HEK293 (cell line): ENCODE measurements at regions not wholly inside any gene's neighbourhood (a gene's known extent, or its start where the extent isn't known, plus 50 kb on each side); places are given as distances from the start of the nearest gene placed in this dataset.

ENCODE experiments used
- CTCF ChIA-PET: fragments of 350-600 bp; formaldehyde crosslinking; extraction: SDS; loops from one replicate; lab custom pipeline; 2021; ENCODE audit warnings: antibody characterized with exemption; lab: Yijun Ruan, JAX
- POLR2A ChIA-PET: fragments of 300-600 bp; formaldehyde crosslinking; extraction: SDS; loops from one replicate; lab custom pipeline; 2020; ENCODE audit warnings: antibody characterized with exemption, inconsistent platforms; lab: Yijun Ruan, JAX
- H3K27ac ChIP-seq: fragments of 200-500 bp; sonication (Bioruptor generic); 2 replicates; pipeline ENCODE4 v1.5.1; 2014; ENCODE audit warnings: low read depth, low read length, control low read depth, inconsistent platforms; ENCODE audit errors: extremely low read depth
- H3K36me3 ChIP-seq, 2 experiments: fragments of 200-500 bp in 1 of 2; sonication (Bioruptor generic) in 1 of 2; 1 replicate in 1 of 2; 2 replicates in 1 of 2; pipeline ENCODE4 v1.5.1; 2014 to 2017; ENCODE audit warnings: inconsistent platforms in 2 of 2, low read length in 2 of 2; ENCODE audit not compliant: control insufficient read depth in 2 of 2, insufficient read depth in 1 of 2
- H3K4me1 ChIP-seq: fragments of 200-500 bp; sonication (Bioruptor generic); 2 replicates; pipeline ENCODE4 v1.5.1; 2014; ENCODE audit warnings: mild to moderate bottlenecking, low read length, inconsistent platforms; ENCODE audit not compliant: control insufficient read depth, insufficient read depth
- H3K4me3 ChIP-seq: 2 replicates; pipeline ENCODE4 v1.5.1; 2011; ENCODE audit warnings: low read depth, mild to moderate bottlenecking, control low read depth, low read length, moderate library complexity
- H3K9me3 ChIP-seq: fragments of 200-500 bp; sonication (Bioruptor generic); 2 replicates; pipeline ENCODE4 v1.5.1; 2014; ENCODE audit warnings: low read depth, low read length, inconsistent platforms; ENCODE audit not compliant: control insufficient read depth, insufficient read depth
- BCL6B ChIP-seq: fragments of 450-650 bp; formaldehyde crosslinking; IDR thresholded peaks from 2 replicates; pipeline ENCODE4 v1.5.1; 2017; ENCODE audit warnings: missing biosample characterization, missing genetic modification characterization
- GLI4 ChIP-seq: fragments of 450-650 bp; formaldehyde crosslinking; IDR thresholded peaks from 2 replicates; pipeline ENCODE4 v1.5.1; 2016; ENCODE audit warnings: missing biosample characterization, missing genetic modification characterization
- HOXD13 ChIP-seq: sonication (generic); formaldehyde crosslinking; IDR thresholded peaks from 2 replicates; pipeline ENCODE4 v1.8.0; 2022; ENCODE audit warnings: missing genetic modification reagents, borderline replicate concordance
- PRDM10 ChIP-seq: fragments of 450-650 bp; formaldehyde crosslinking; IDR thresholded peaks from 2 replicates; pipeline ENCODE4 v1.5.1; 2016; ENCODE audit warnings: missing biosample characterization, missing genetic modification characterization
- RBAK ChIP-seq: fragments of 450-650 bp; formaldehyde crosslinking; IDR thresholded peaks from 2 replicates; pipeline ENCODE4 v1.5.1; 2016; ENCODE audit warnings: missing biosample characterization, missing genetic modification characterization
- SP3 ChIP-seq: fragments of 450-650 bp; formaldehyde crosslinking; IDR thresholded peaks from 2 replicates; pipeline ENCODE4 v1.5.1; 2016; ENCODE audit warnings: missing biosample characterization, missing genetic modification characterization
- ZNF133 ChIP-seq: fragments of 450-650 bp; formaldehyde crosslinking; IDR thresholded peaks from 2 replicates; pipeline ENCODE4 v1.5.1; 2016; ENCODE audit warnings: missing biosample characterization, missing genetic modification characterization
- ZNF138 ChIP-seq: fragments of 450-650 bp; formaldehyde crosslinking; IDR thresholded peaks from 2 replicates; pipeline ENCODE4 v1.5.1; 2016; ENCODE audit warnings: missing biosample characterization, missing genetic modification characterization, borderline replicate concordance
- ZNF140 ChIP-seq: fragments of 450-650 bp; formaldehyde crosslinking; IDR thresholded peaks from 2 replicates; pipeline ENCODE4 v1.5.1; 2016; ENCODE audit warnings: missing biosample characterization, missing genetic modification characterization
- ZNF157 ChIP-seq: fragments of 450-650 bp; formaldehyde crosslinking; IDR thresholded peaks from 2 replicates; pipeline ENCODE4 v1.5.1; 2016; ENCODE audit warnings: missing biosample characterization, missing genetic modification characterization
- ZNF169 ChIP-seq: fragments of 450-650 bp; formaldehyde crosslinking; IDR thresholded peaks from 2 replicates; pipeline ENCODE4 v1.5.1; 2016; ENCODE audit warnings: missing biosample characterization, missing genetic modification characterization
- ZNF175 ChIP-seq: fragments of 450-650 bp; formaldehyde crosslinking; IDR thresholded peaks from 2 replicates; pipeline ENCODE4 v1.5.1; 2016; ENCODE audit warnings: missing biosample characterization, missing genetic modification characterization
- ZNF211 ChIP-seq: fragments of 450-650 bp; formaldehyde crosslinking; IDR thresholded peaks from 2 replicates; pipeline ENCODE4 v1.5.1; 2016; ENCODE audit warnings: low read depth, missing biosample characterization, missing genetic modification characterization
- ZNF221 ChIP-seq: fragments of 450-650 bp; formaldehyde crosslinking; IDR thresholded peaks from 2 replicates; pipeline ENCODE4 v1.5.1; 2017; ENCODE audit warnings: missing biosample characterization, missing genetic modification characterization, borderline replicate concordance
- ZNF223 ChIP-seq: fragments of 450-650 bp; formaldehyde crosslinking; IDR thresholded peaks from 2 replicates; pipeline ENCODE4 v1.5.1; 2016; ENCODE audit warnings: missing biosample characterization, missing genetic modification characterization
- ZNF266 ChIP-seq: fragments of 450-650 bp; formaldehyde crosslinking; IDR thresholded peaks from 2 replicates; pipeline ENCODE4 v1.5.1; 2016; ENCODE audit warnings: missing biosample characterization, missing genetic modification characterization, low read depth
- ZNF394 ChIP-seq: fragments of 450-650 bp; formaldehyde crosslinking; IDR thresholded peaks from 2 replicates; pipeline ENCODE4 v1.5.1; 2016; ENCODE audit warnings: missing biosample characterization, missing genetic modification characterization, mild to moderate bottlenecking, moderate library complexity, borderline replicate concordance
- ZNF521 ChIP-seq: fragments of 450-650 bp; formaldehyde crosslinking; IDR thresholded peaks from 2 replicates; pipeline ENCODE4 v1.5.1; 2017; ENCODE audit warnings: missing biosample characterization, mild to moderate bottlenecking, missing genetic modification characterization
- ZNF558 ChIP-seq: fragments of 450-650 bp; formaldehyde crosslinking; IDR thresholded peaks from 2 replicates; pipeline ENCODE4 v1.5.1; 2016; ENCODE audit warnings: missing biosample characterization, missing genetic modification characterization
- ZNF621 ChIP-seq: fragments of 450-650 bp; formaldehyde crosslinking; IDR thresholded peaks from 2 replicates; pipeline ENCODE4 v1.5.1; 2017; ENCODE audit warnings: missing biosample characterization, missing genetic modification characterization
- ZNF639 ChIP-seq: fragments of 450-650 bp; formaldehyde crosslinking; IDR thresholded peaks from 2 replicates; pipeline ENCODE4 v1.5.1; 2016; ENCODE audit warnings: missing biosample characterization, missing genetic modification characterization
- ZNF654 ChIP-seq: fragments of 450-650 bp; formaldehyde crosslinking; IDR thresholded peaks from 2 replicates; pipeline ENCODE4 v1.5.1; 2016; ENCODE audit warnings: low read depth, missing biosample characterization, missing genetic modification characterization
- ZNF747 ChIP-seq: fragments of 450-650 bp; formaldehyde crosslinking; IDR thresholded peaks from 2 replicates; pipeline ENCODE4 v1.5.1; 2016; ENCODE audit warnings: missing biosample characterization, missing genetic modification characterization
- ZNF776 ChIP-seq: fragments of 450-650 bp; formaldehyde crosslinking; IDR thresholded peaks from 2 replicates; pipeline ENCODE4 v1.5.0; 2017; ENCODE audit warnings: missing biosample characterization, missing genetic modification characterization, borderline replicate concordance
- ZNF830 ChIP-seq: fragments of 450-650 bp; IDR thresholded peaks from 2 replicates; pipeline ENCODE4 v1.5.0; 2018; ENCODE audit warnings: missing biosample characterization, missing genetic modification characterization, low read depth, mild to moderate bottlenecking, moderate library complexity
- ZSCAN5A ChIP-seq: fragments of 450-650 bp; formaldehyde crosslinking; IDR thresholded peaks from 2 replicates; pipeline ENCODE4 v1.5.1; 2016; ENCODE audit warnings: missing biosample characterization, missing genetic modification characterization

GRCh38 chr4:183772361-183772760 lies 113.3 kb downstream of the TRAPPC11 start:
- ChIA-PET POLR2A (no interaction called here), CTCF (no interaction called here)
- H3K4me3 ChIP-seq, result no peak overlapping the region
- TF ChIP-seq ZNF223 (no peak), ZNF157 (tag by site-specific recombination) (no peak), ZNF133 (tag by site-specific recombination) (no peak), ZNF639 (tag by site-specific recombination) (no peak), ZNF621 (no peak), ZNF521 (tag by site-specific recombination) (no peak), RBAK (tag by site-specific recombination) (no peak), ZNF266 (tag by site-specific recombination) (no peak), ZNF169 (tag by site-specific recombination) (no peak), ZNF138 (tag by site-specific recombination) (no peak), ZNF221 (tag by site-specific recombination) (no peak), GLI4 (tag by site-specific recombination) (no peak), ZNF175 (tag by site-specific recombination) (no peak), HOXD13 (CRISPR knock-in tag) (no peak), ZNF211 (tag by site-specific recombination) (no peak), BCL6B (tag by site-specific recombination) (no peak)
- H3K4me1 ChIP-seq, result no peaks in the 10 kb centered on the region
- no peaks in the 10 kb centered on the region for H3K36me3 ChIP-seq
- H3K9me3 ChIP-seq, result no peaks in the 10 kb centered on the region
- H3K27ac ChIP-seq, result no peak overlapping the region

GRCh38 chr4:183773790-183774189 lies 114.7 kb downstream of the TRAPPC11 start:
- ChIA-PET POLR2A (no interaction called here), CTCF (no interaction called here)
- no peak overlapping the region for H3K4me3 ChIP-seq
- no peaks in the 10 kb centered on the region for H3K36me3 ChIP-seq
- no peak overlapping the region for H3K27ac ChIP-seq
- no peaks in the 10 kb centered on the region for H3K9me3 ChIP-seq
- TF ChIP-seq ZSCAN5A, result no peak
- no peak for TF ChIP-seq RBAK (tag by site-specific recombination)
- TF ChIP-seq ZNF654 (tag by site-specific recombination), result no peak
- TF ChIP-seq ZNF558 (tag by site-specific recombination), result no peak
- TF ChIP-seq SP3 (tag by site-specific recombination), result no peak
- TF ChIP-seq PRDM10, result no peak
- no peak for TF ChIP-seq ZNF830 (tag by site-specific recombination)
- TF ChIP-seq ZNF394 (tag by site-specific recombination), result no peak
- TF ChIP-seq ZNF747, result no peak
- no peak for TF ChIP-seq ZNF776 (tag by site-specific recombination)
- no peak for TF ChIP-seq ZNF140 (tag by site-specific recombination)
- no peak for TF ChIP-seq ZNF521 (tag by site-specific recombination)
- H3K4me1 ChIP-seq, result no peaks in the 10 kb centered on the region
